Naive thymus-derived CD8-positive, alpha-beta T cell (primary cell): ENCODE measurements at regions not wholly inside any gene's neighbourhood (a gene's known extent, or its start where the extent isn't known, plus 50 kb on each side); places are given as distances from the start of the nearest gene placed in this dataset.
"Not testable (repeated sequence)": the region's sequence is repeated elsewhere in the genome, so short reads cannot be mapped to it uniquely, and the experiment has no call there.

Experiments used
- ATAC-seq, 2 donors: fragments of 150-1000 bp; cut with Tn5 transposase in 1 of 2; sonication (Bioruptor Pico), chemical (Tn5 transposase) in 1 of 2; 1 replicate in 1 of 2; 2 replicates in 1 of 2; pipeline ENCODE4 v1.10.0; 2021; ENCODE audit warnings: mild to moderate bottlenecking in 2 of 2, moderate library complexity in 2 of 2
- POLR2A ChIA-PET: fragments of 350-600 bp; sonication (Branson Sonifier 250); formaldehyde crosslinking; loops from one replicate; lab custom pipeline; 2021; ENCODE audit warnings: antibody characterized with exemption; lab: Charles Lee
- DNase-seq, 10 donors: peaks; one replicate each; pipeline versions ENCODE4 v3.0.0 to v3.0.0-alpha.2; 2020 to 2022
- H3K27ac Mint-ChIP-seq, 10 donors: one replicate each; pipeline ENCODE4 v1.8.0; 2020 to 2022; ENCODE audit warnings: mild to moderate bottlenecking in 10 of 10, mixed read lengths in 10 of 10, moderate library complexity in 4 of 10, inconsistent platforms in 1 of 10
- H3K27me3 Mint-ChIP-seq, 5 donors: one replicate each; pipeline ENCODE4 v1.8.0; 2021 to 2022; ENCODE audit warnings: mixed read lengths in 5 of 5
- H3K36me3 Mint-ChIP-seq, 3 donors: one replicate each; pipeline ENCODE4 v1.8.0; 2020 to 2022; ENCODE audit warnings: mixed read lengths in 3 of 3, mild to moderate bottlenecking in 2 of 3, inconsistent platforms in 1 of 3
- H3K4me1 Mint-ChIP-seq, 4 donors: one replicate each; pipeline ENCODE4 v1.8.0; 2021 to 2022; ENCODE audit warnings: mixed read lengths in 4 of 4
- H3K4me3 Mint-ChIP-seq, 10 donors: one replicate each; pipeline ENCODE4 v1.8.0; 2020 to 2022; ENCODE audit warnings: mild to moderate bottlenecking in 10 of 10, mixed read lengths in 10 of 10, moderate library complexity in 6 of 10, inconsistent platforms in 1 of 10
- H3K9me3 Mint-ChIP-seq, 9 donors: one replicate each; pipeline ENCODE4 v1.8.0; 2020 to 2022; ENCODE audit warnings: mixed read lengths in 9 of 9, mild to moderate bottlenecking in 3 of 9, inconsistent platforms in 1 of 9, moderate library complexity in 1 of 9

GRCh38 chr4:54585321-54586000 lies 72.3 kb upstream of the KIT start:
- Mint-ChIP-seq H3K4me3 (no peak overlapping the region), H3K27ac (no peak overlapping the region), H3K4me1 (no peaks in the 10 kb centered on the region), H3K36me3 (no peaks in the 10 kb centered on the region), H3K9me3 (peaks cover 0 to 2% (median 0%) of the 10 kb centered on the region in 9 donors), H3K27me3 (peaks cover 0 to 15% (median 9%) of the 10 kb centered on the region in 5 donors)
- no peak for ATAC-seq
- no peak for DNase-seq
- POLR2A ChIA-PET: no interaction called here

GRCh38 chr4:54586320-54586955 lies 71.3 kb upstream of the KIT start:
- Mint-ChIP-seq H3K36me3 (no peaks in the 10 kb centered on the region), H3K4me3 (no peak overlapping the region), H3K27me3 (peaks cover 0 to 21% (median 9%) of the 10 kb centered on the region in 5 donors), H3K9me3 (peaks cover 0 to 2% (median 0%) of the 10 kb centered on the region in 9 donors), H3K27ac (no peak overlapping the region), H3K4me1 (no peaks in the 10 kb centered on the region)
- DNase-seq (no peak), ATAC-seq (no peak)
- POLR2A ChIA-PET: no interaction called here

- Mint-ChIP-seq H3K9me3 (peaks cover 0 to 2% (median 0%) of the 10 kb centered on the region in 9 donors), H3K4me1 (no peaks in the 10 kb centered on the region), H3K27me3 (peaks cover 0 to 21% (median 9%) of the 10 kb centered on the region in 5 donors), H3K36me3 (no peaks in the 10 kb centered on the region), H3K4me3 (no peak overlapping the region), H3K27ac (no peak overlapping the region)
- DNase-seq (no peak), ATAC-seq (no peak)
- POLR2A ChIA-PET: no interaction called here
These were observed 70.5 kb upstream of the KIT start for GRCh38 chr4:54587107-54587891.

GRCh38 chr4:54588404-54588803 lies 69.4 kb upstream of the KIT start:
- ATAC-seq (no peak), DNase-seq (no peak)
- H3K27me3 Mint-ChIP-seq: peaks cover 1 to 20% (median 7%) of the 10 kb centered on the region in 5 donors
- no peaks in the 10 kb centered on the region for H3K36me3 Mint-ChIP-seq
- no peak overlapping the region for H3K27ac Mint-ChIP-seq
- peaks cover 0 to 2% (median 0%) of the 10 kb centered on the region in 9 donors for H3K9me3 Mint-ChIP-seq
- no peaks in the 10 kb centered on the region for H3K4me1 Mint-ChIP-seq
- POLR2A ChIA-PET: no interaction called here
- no peak overlapping the region for H3K4me3 Mint-ChIP-seq

GRCh38 chr4:54589586-54589985 lies 68.2 kb upstream of the KIT start:
- POLR2A ChIA-PET: no interaction called here
- ATAC-seq (no peak), DNase-seq (no peak)
- Mint-ChIP-seq H3K27ac (peak overlapping the region in 1 of 10 donors; percentile 61), H3K27me3 (peaks cover 0 to 12% (median 5%) of the 10 kb centered on the region in 5 donors), H3K4me3 (no peak overlapping the region), H3K9me3 (peaks cover 0 to 3% (median 0%) of the 10 kb centered on the region in 9 donors), H3K4me1 (no peaks in the 10 kb centered on the region), H3K36me3 (no peaks in the 10 kb centered on the region)

- Mint-ChIP-seq H3K4me3 (no peak overlapping the region), H3K27ac (no peak overlapping the region), H3K9me3 (peaks cover 0 to 3% (median 0%) of the 10 kb centered on the region in 9 donors), H3K27me3 (peaks cover 0 to 9% (median 2%) of the 10 kb centered on the region in 5 donors), H3K4me1 (no peaks in the 10 kb centered on the region), H3K36me3 (no peaks in the 10 kb centered on the region)
- POLR2A ChIA-PET: no interaction called here
- ATAC-seq (no peak), DNase-seq (no peak)
These were observed 63.9 kb upstream of the KIT start for GRCh38 chr4:54593795-54594322.

GRCh38 chr4:54596201-54596600 lies 61.6 kb upstream of the KIT start:
- H3K36me3 Mint-ChIP-seq: no peaks in the 10 kb centered on the region
- H3K27me3 Mint-ChIP-seq: peaks cover 0 to 6% (median 2%) of the 10 kb centered on the region in 5 donors
- ATAC-seq (no peak), DNase-seq (no peak)
- POLR2A ChIA-PET: no interaction called here
- peaks cover 0 to 3% (median 0%) of the 10 kb centered on the region in 9 donors for H3K9me3 Mint-ChIP-seq
- H3K4me3 Mint-ChIP-seq: no peak overlapping the region
- H3K27ac Mint-ChIP-seq: no peak overlapping the region
- H3K4me1 Mint-ChIP-seq: no peaks in the 10 kb centered on the region

GRCh38 chr4:54597678-54598077 lies 60.1 kb upstream of the KIT start:
- H3K27me3 Mint-ChIP-seq, H3K9me3 Mint-ChIP-seq, H3K4me3 Mint-ChIP-seq, H3K27ac Mint-ChIP-seq, H3K4me1 Mint-ChIP-seq, DNase-seq, POLR2A ChIA-PET, ATAC-seq, H3K36me3 Mint-ChIP-seq: not testable (repeated sequence)

- H3K27ac Mint-ChIP-seq, POLR2A ChIA-PET, H3K36me3 Mint-ChIP-seq, H3K9me3 Mint-ChIP-seq, ATAC-seq, H3K4me3 Mint-ChIP-seq, H3K4me1 Mint-ChIP-seq, H3K27me3 Mint-ChIP-seq, DNase-seq: not testable (repeated sequence)
These were observed 55.6 kb upstream of the KIT start for GRCh38 chr4:54602175-54602574.

- no peak for DNase-seq
- ATAC-seq: no peak
- no peak overlapping the region for H3K4me3 Mint-ChIP-seq
- no peaks in the 10 kb centered on the region for H3K36me3 Mint-ChIP-seq
- H3K9me3 Mint-ChIP-seq: peaks cover 0 to 2% (median 0%) of the 10 kb centered on the region in 9 donors
- no peaks in the 10 kb centered on the region for H3K4me1 Mint-ChIP-seq
- H3K27ac Mint-ChIP-seq: no peak overlapping the region
- POLR2A ChIA-PET: no interaction called here
- peaks cover 1 to 12% (median 2%) of the 10 kb centered on the region in 5 donors for H3K27me3 Mint-ChIP-seq
These were observed 50.7 kb upstream of the KIT start for GRCh38 chr4:54607067-54607466.

GRCh38 chr4:54607521-54607920 lies 50.2 kb upstream of the KIT start:
- no peaks in the 10 kb centered on the region for H3K36me3 Mint-ChIP-seq
- no peaks in the 10 kb centered on the region for H3K4me1 Mint-ChIP-seq
- ATAC-seq (no peak), DNase-seq (no peak)
- POLR2A ChIA-PET: no interaction called here
- H3K9me3 Mint-ChIP-seq: peaks cover 0 to 2% (median 0%) of the 10 kb centered on the region in 9 donors
- H3K27ac Mint-ChIP-seq: no peak overlapping the region
- no peak overlapping the region for H3K4me3 Mint-ChIP-seq
- H3K27me3 Mint-ChIP-seq: peaks cover 1 to 16% (median 3%) of the 10 kb centered on the region in 5 donors
